Trophoblast cell (in vitro differentiated cells and primary cell): ENCODE measurements at regions not wholly inside any gene's neighbourhood (a gene's known extent, or its start where the extent isn't known, plus 50 kb on each side); places are given as distances from the start of the nearest gene placed in this dataset.

Experiments
- DNase-seq, 2 donors: peaks; one replicate each; pipeline ENCODE4 v3.0.0-alpha.2; 2016
- H2AFZ ChIP-seq: 2 replicates; pipeline ENCODE4 v1.6.1; 2013; ENCODE audit warnings: low read length, moderate library complexity, mild to moderate bottlenecking; ENCODE audit not compliant: insufficient read depth, poor library complexity
- H2AK5ac ChIP-seq: 2 replicates; pipeline ENCODE4 v1.6.1; 2013; ENCODE audit warnings: mild to moderate bottlenecking, low read length
- H2BK120ac ChIP-seq: 2 replicates; pipeline ENCODE4 v1.6.1; 2013; ENCODE audit warnings: low read length, mild to moderate bottlenecking, moderate library complexity; ENCODE audit not compliant: insufficient read depth, poor library complexity
- H2BK12ac ChIP-seq: 2 replicates; pipeline ENCODE4 v1.6.1; 2013; ENCODE audit warnings: mild to moderate bottlenecking, low read length, moderate library complexity
- H2BK5ac ChIP-seq: 2 replicates; pipeline ENCODE4 v1.6.1; 2013; ENCODE audit warnings: low read length, low read depth, moderate library complexity, mild to moderate bottlenecking; ENCODE audit not compliant: poor library complexity
- H3K14ac ChIP-seq: 2 replicates; pipeline ENCODE4 v1.6.1; 2013; ENCODE audit warnings: mild to moderate bottlenecking, low read length
- H3K18ac ChIP-seq: 2 replicates; pipeline ENCODE4 v1.6.1; 2013; ENCODE audit warnings: mild to moderate bottlenecking, low read length
- H3K23ac ChIP-seq: 2 replicates; pipeline ENCODE4 v1.6.1; 2013; ENCODE audit warnings: low read length
- H3K27ac ChIP-seq: 2 replicates; pipeline ENCODE4 v1.5.1; 2013; ENCODE audit warnings: low read depth, mild to moderate bottlenecking, inconsistent platforms, low read length, moderate library complexity
- H3K27me3 ChIP-seq: 2 replicates; pipeline ENCODE4 v1.6.1; 2013; ENCODE audit warnings: inconsistent platforms, mild to moderate bottlenecking, low read length, moderate library complexity; ENCODE audit not compliant: insufficient read depth
- H3K36me3 ChIP-seq, 2 experiments: 1 replicate in 1 of 2; 2 replicates in 1 of 2; pipeline ENCODE4 v1.6.1; 2013; ENCODE audit warnings: low read length in 2 of 2, mild to moderate bottlenecking in 2 of 2, moderate library complexity in 1 of 2; ENCODE audit not compliant: insufficient read depth in 2 of 2, control insufficient read depth in 1 of 2
- H3K4ac ChIP-seq: 2 replicates; pipeline ENCODE4 v1.6.1; 2013; ENCODE audit warnings: low read depth, mild to moderate bottlenecking, low read length, moderate library complexity
- H3K4me1 ChIP-seq, 2 experiments: 1 replicate in 1 of 2; 2 replicates in 1 of 2; pipeline ENCODE4 v1.6.1; 2013; ENCODE audit warnings: low read length in 2 of 2, mild to moderate bottlenecking in 2 of 2, moderate library complexity in 1 of 2; ENCODE audit not compliant: insufficient read depth in 2 of 2, control insufficient read depth in 1 of 2
- H3K4me2 ChIP-seq: 2 replicates; pipeline ENCODE4 v1.6.1; 2013; ENCODE audit warnings: inconsistent platforms, mild to moderate bottlenecking, low read length, moderate library complexity
- H3K4me3 ChIP-seq: 2 replicates; pipeline ENCODE4 v1.5.1; 2013; ENCODE audit warnings: mild to moderate bottlenecking, low read depth, low read length, inconsistent platforms
- H3K79me1 ChIP-seq: one replicate; pipeline ENCODE4 v1.6.1; 2013; ENCODE audit warnings: low read length
- H3K79me2 ChIP-seq: 2 replicates; pipeline ENCODE4 v1.6.1; 2013; ENCODE audit warnings: low read length, mild to moderate bottlenecking; ENCODE audit not compliant: control insufficient read depth, insufficient read depth, poor library complexity
- H3K9ac ChIP-seq: 2 replicates; pipeline ENCODE4 v1.6.1; 2013; ENCODE audit warnings: mild to moderate bottlenecking, low read length
- H3K9me3 ChIP-seq: 2 replicates; pipeline ENCODE4 v1.6.1; 2013; ENCODE audit warnings: low read depth, mild to moderate bottlenecking, control low read depth, inconsistent platforms, low read length; ENCODE audit not compliant: insufficient read depth
- H4K12ac ChIP-seq: 2 replicates; pipeline ENCODE4 v1.6.1; 2013; ENCODE audit warnings: low read depth, mild to moderate bottlenecking, low read length, moderate library complexity
- H4K8ac ChIP-seq: 2 replicates; pipeline ENCODE4 v1.6.1; 2013; ENCODE audit warnings: low read depth, mild to moderate bottlenecking, low read length, moderate library complexity
- H4K91ac ChIP-seq: one replicate; pipeline ENCODE4 v1.6.1; 2013; ENCODE audit warnings: low read depth, mild to moderate bottlenecking, low read length, moderate library complexity
- WGBS: extraction: QIAGEN DNeasy Blood & Tissue Kit; methylation state at CpG from one replicate; pipeline ENCODE4 v1.1.7; 2013; ENCODE audit warnings: missing lambda C conversion rate; ENCODE audit not compliant: insufficient read length, insufficient coverage; ENCODE audit errors: extremely low coverage; 5-methylcytosine and 5-hydroxymethylcytosine counted together

DNA sequence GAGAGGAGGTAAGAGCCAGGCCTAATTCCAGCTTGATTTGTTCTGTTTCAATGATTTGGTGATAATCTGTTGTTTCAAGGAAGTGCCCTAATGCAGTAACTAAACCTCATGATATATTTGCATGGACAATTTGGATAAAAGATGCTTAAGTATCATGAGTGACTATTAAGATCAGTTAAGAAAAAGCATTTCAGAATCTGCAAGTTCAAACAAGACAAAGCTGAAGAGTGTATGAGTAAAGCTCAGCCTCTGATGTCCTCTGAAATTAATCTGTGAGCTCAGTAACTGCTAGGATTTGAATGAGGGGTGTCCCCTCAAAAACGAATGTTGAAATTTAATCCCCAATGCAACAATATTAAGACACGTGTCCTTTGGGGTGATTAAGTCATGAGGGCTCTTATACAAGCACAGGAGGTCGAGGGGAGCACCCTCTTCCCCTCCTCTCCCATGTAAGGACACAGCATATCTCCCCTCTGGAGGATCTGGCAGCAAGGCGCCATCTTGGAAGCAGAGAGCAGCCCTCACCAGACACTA, 949.2 kb downstream of the GALC start:
- Histone ChIP-seq H3K79me1 (no peaks in the 10 kb centered on the region), H2BK5ac (no peak overlapping the region), H3K9me3 (no peaks in the 10 kb centered on the region), H3K23ac (no peak overlapping the region), H3K4me1 (no peaks in the 10 kb centered on the region), H4K8ac (no peak overlapping the region), H3K27ac (no peak overlapping the region), H4K91ac (no peak overlapping the region), H3K4me3 (no peak overlapping the region), H3K9ac (no peak overlapping the region), H3K36me3 (no peaks in the 10 kb centered on the region), H3K4ac (no peak overlapping the region), H4K12ac (no peak overlapping the region), H3K27me3 (no peaks in the 10 kb centered on the region), H3K79me2 (no peaks in the 10 kb centered on the region), H3K14ac (no peak overlapping the region), H2BK12ac (no peak overlapping the region), H2AFZ (no peak overlapping the region), H2AK5ac (no peak overlapping the region), H2BK120ac (no peak overlapping the region), H3K18ac (no peak overlapping the region), H3K4me2 (no peak overlapping the region)
- no peak for DNase-seq
- WGBS, result no CpG with 5 or more reads among the region's 4 CpGs

DNA sequence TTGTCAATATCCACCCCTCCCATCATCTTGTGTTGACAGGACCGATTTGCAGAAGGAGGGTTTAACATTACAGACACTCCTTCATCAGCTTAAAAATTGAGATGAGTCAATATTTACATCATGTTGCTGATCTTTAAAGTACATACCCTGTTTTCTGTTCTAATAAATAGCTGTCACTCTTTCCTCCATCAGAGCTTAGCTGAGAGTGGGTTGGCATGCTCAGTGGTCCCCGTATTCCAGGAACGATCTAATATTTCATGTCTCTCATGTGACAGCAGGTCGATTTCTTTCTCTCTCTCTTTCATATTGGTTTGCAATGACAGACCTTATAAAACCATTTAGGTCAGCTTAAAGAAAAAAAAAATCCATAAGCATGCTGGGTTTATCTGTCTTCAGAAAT, 950.6 kb downstream of the GALC start:
- no peak overlapping the region for H4K12ac ChIP-seq
- no peak overlapping the region for H3K14ac ChIP-seq
- no peak overlapping the region for H3K4ac ChIP-seq
- no peak overlapping the region for H3K9ac ChIP-seq
- no peak overlapping the region for H2AFZ ChIP-seq
- no peak overlapping the region for H4K91ac ChIP-seq
- H3K4me3 ChIP-seq, result no peak overlapping the region
- H3K27ac ChIP-seq, result no peak overlapping the region
- H3K9me3 ChIP-seq, result no peaks in the 10 kb centered on the region
- H2BK12ac ChIP-seq, result no peak overlapping the region
- H3K79me2 ChIP-seq, result no peaks in the 10 kb centered on the region
- no peaks in the 10 kb centered on the region for H3K27me3 ChIP-seq
- no peak overlapping the region for H2AK5ac ChIP-seq
- H4K8ac ChIP-seq, result no peak overlapping the region
- H3K18ac ChIP-seq, result no peak overlapping the region
- no peak overlapping the region for H2BK120ac ChIP-seq
- no peak overlapping the region for H2BK5ac ChIP-seq
- no peaks in the 10 kb centered on the region for H3K4me1 ChIP-seq
- H3K4me2 ChIP-seq, result no peak overlapping the region
- WGBS, result no CpG with 5 or more reads among the region's 4 CpGs
- no peaks in the 10 kb centered on the region for H3K79me1 ChIP-seq
- no peaks in the 10 kb centered on the region for H3K36me3 ChIP-seq
- DNase-seq, result no peak
- no peak overlapping the region for H3K23ac ChIP-seq

DNA sequence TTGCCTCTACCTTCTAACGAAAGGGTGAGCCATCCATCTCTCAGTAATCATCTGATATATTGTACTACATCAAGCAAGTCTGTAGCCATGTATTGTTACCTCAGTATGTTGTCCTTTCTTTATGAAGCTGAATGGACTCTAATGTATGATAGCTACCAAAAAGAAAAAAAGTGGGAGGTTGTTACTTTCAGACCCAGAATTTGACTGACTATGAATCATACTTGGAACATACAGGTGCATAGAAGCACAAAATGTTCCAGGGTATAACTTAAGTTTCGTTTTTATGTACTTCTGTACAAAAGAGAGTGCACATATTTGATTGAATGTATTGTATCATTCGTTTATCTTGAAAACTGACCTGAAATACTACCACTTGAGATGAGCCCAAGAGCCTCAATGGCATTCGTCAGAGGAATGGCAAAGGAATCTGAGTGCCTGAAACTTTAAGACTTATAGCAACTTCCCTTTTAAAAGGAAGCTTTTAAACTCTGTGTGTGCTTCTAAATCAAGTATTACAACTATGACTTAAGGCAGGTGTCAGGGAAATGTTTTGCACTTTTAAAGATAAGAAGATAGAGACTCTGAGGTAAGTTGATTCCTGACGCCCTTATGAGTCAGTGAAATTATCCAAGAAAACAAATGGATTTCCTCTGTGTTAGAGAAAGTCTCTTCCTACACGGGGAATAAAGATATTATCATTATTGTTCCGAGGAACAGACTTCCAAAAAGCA, 951.5 kb downstream of the GALC start:
- no peak overlapping the region for H2AK5ac ChIP-seq
- H4K8ac ChIP-seq, result no peak overlapping the region
- no peaks in the 10 kb centered on the region for H3K4me1 ChIP-seq
- WGBS, result no CpG with 5 or more reads among the region's 7 CpGs
- no peaks in the 10 kb centered on the region for H3K79me1 ChIP-seq
- H3K27me3 ChIP-seq, result no peaks in the 10 kb centered on the region
- H3K9ac ChIP-seq, result no peak overlapping the region
- H3K9me3 ChIP-seq, result no peaks in the 10 kb centered on the region
- H2BK5ac ChIP-seq, result no peak overlapping the region
- no peak overlapping the region for H3K4ac ChIP-seq
- peak in 1 of 2 donors; percentile 59 for DNase-seq
- no peak overlapping the region for H3K4me3 ChIP-seq
- no peak overlapping the region for H4K91ac ChIP-seq
- no peak overlapping the region for H3K18ac ChIP-seq
- no peak overlapping the region for H3K27ac ChIP-seq
- no peaks in the 10 kb centered on the region for H3K79me2 ChIP-seq
- H2BK120ac ChIP-seq, result no peak overlapping the region
- no peak overlapping the region for H2BK12ac ChIP-seq
- no peak overlapping the region for H3K4me2 ChIP-seq
- no peak overlapping the region for H3K14ac ChIP-seq
- no peak overlapping the region for H4K12ac ChIP-seq
- H3K36me3 ChIP-seq, result no peaks in the 10 kb centered on the region
- no peak overlapping the region for H3K23ac ChIP-seq
- no peak overlapping the region for H2AFZ ChIP-seq

DNA sequence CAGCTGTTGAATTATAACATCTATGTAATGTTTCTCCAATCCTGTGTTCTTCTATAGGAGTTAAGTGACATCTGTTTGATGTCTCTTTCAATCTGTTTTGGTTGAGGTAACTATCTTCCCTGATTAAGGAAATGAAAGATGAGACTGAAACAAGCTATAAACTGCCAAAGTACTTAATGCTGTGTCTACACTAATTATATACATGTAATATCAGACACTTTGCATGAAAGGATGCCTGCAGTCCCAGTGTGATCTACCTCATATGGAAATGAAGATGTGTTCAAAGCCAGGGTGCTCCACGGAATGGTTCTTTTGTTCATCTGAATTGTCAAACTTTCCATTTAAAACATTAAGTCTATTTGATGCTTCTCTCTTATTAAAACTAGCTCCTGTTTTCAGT, 958.3 kb downstream of the GALC start:
- Histone ChIP-seq H3K36me3 (no peaks in the 10 kb centered on the region), H3K27ac (no peak overlapping the region), H3K27me3 (no peaks in the 10 kb centered on the region), H2BK120ac (no peak overlapping the region), H3K14ac (no peak overlapping the region), H3K79me2 (no peaks in the 10 kb centered on the region), H3K9ac (no peak overlapping the region), H3K4me1 (no peaks in the 10 kb centered on the region), H4K91ac (no peak overlapping the region), H4K8ac (no peak overlapping the region), H3K23ac (no peak overlapping the region), H4K12ac (no peak overlapping the region), H2AK5ac (no peak overlapping the region), H2BK5ac (no peak overlapping the region), H2AFZ (no peak overlapping the region), H3K18ac (no peak overlapping the region), H3K4me3 (no peak overlapping the region), H2BK12ac (no peak overlapping the region), H3K79me1 (no peaks in the 10 kb centered on the region), H3K4ac (no peak overlapping the region), H3K9me3 (no peaks in the 10 kb centered on the region), H3K4me2 (no peak overlapping the region)
- no CpG with 5 or more reads among the region's 1 CpG for WGBS
- DNase-seq, result no peak
